SK-N-SH treated with all-trans-retinoic acid at 6 μM for 48 hours (cell line): ENCODE measurements at regions not wholly inside any gene's neighbourhood (a gene's known extent, or its start where the extent isn't known, plus 50 kb on each side); places are given as distances from the start of the nearest gene placed in this dataset.

Experiments used
- ATAC-seq: fragments of 200-7000 bp; cut with Tn5 transposase; 3 replicates; pipeline ENCODE4 v1.9.1; 2020; ENCODE audit warnings: mild to moderate bottlenecking, moderate library complexity
- ARNTL ChIP-seq: fragments of 450-650 bp; formaldehyde crosslinking; IDR thresholded peaks from 2 replicates; pipeline ENCODE4 v1.5.0; 2020; ENCODE audit warnings: low read depth, mild to moderate bottlenecking, moderate library complexity, borderline replicate concordance
- BACH2 ChIP-seq: fragments of 250-450 bp; sonication (Bioruptor Pico); IDR thresholded peaks from 2 replicates; pipeline ENCODE4 v1.9.0; 2021; ENCODE audit warnings: mild to moderate bottlenecking, borderline replicate concordance
- CREB5 ChIP-seq: fragments of 250-450 bp; sonication (Bioruptor Pico); IDR thresholded peaks from 2 replicates; pipeline ENCODE4 v1.5.1; 2020; ENCODE audit warnings: low read depth, mild to moderate bottlenecking, moderate library complexity
- CSDC2 ChIP-seq: fragments of 250-450 bp; sonication (Bioruptor Pico); IDR thresholded peaks from 2 replicates; pipeline ENCODE4 v1.5.0; 2020; ENCODE audit warnings: mild to moderate bottlenecking, moderate library complexity
- CSRNP3 ChIP-seq: fragments of 250-450 bp; sonication (Bioruptor Pico); IDR thresholded peaks from 2 replicates; pipeline ENCODE4 v1.5.1; 2021; ENCODE audit warnings: mild to moderate bottlenecking, moderate library complexity
- GLIS3 ChIP-seq: fragments of 250-450 bp; sonication (Bioruptor Pico); IDR thresholded peaks from 2 replicates; pipeline ENCODE4 v1.5.0; 2020; ENCODE audit warnings: mild to moderate bottlenecking, moderate library complexity
- ISL1 ChIP-seq: fragments of 250-450 bp; sonication (Bioruptor Pico); IDR thresholded peaks from 2 replicates; pipeline ENCODE4 v2.1.2; 2022; ENCODE audit warnings: mild to moderate bottlenecking, moderate library complexity
- OSR1 ChIP-seq: fragments of 250-450 bp; sonication (Bioruptor Pico); IDR thresholded peaks from 2 replicates; pipeline ENCODE4 v1.8.0; 2022; ENCODE audit warnings: moderate library complexity, mild to moderate bottlenecking, inconsistent platforms
- PATZ1 ChIP-seq: fragments of 250-450 bp; sonication (Bioruptor Pico); IDR thresholded peaks from 2 replicates; pipeline ENCODE4 v1.8.0; 2020; ENCODE audit warnings: mild to moderate bottlenecking, moderate library complexity, borderline replicate concordance
- POU6F1 ChIP-seq: fragments of 250-450 bp; sonication (Bioruptor Pico); IDR thresholded peaks from 2 replicates; pipeline ENCODE4 v1.8.0; 2021; ENCODE audit warnings: low read depth, mild to moderate bottlenecking, moderate library complexity, borderline replicate concordance
- PPARA ChIP-seq: fragments of 250-450 bp; sonication (Bioruptor Pico); IDR thresholded peaks from 2 replicates; pipeline ENCODE4 v1.5.0; 2020; ENCODE audit warnings: mild to moderate bottlenecking, borderline replicate concordance
- RARB ChIP-seq: fragments of 250-450 bp; sonication (Bioruptor Pico); IDR thresholded peaks from 2 replicates; pipeline ENCODE4 v1.8.0; 2021; ENCODE audit warnings: mild to moderate bottlenecking, moderate library complexity
- SNAI2 ChIP-seq: fragments of 250-450 bp; sonication (Bioruptor Pico); IDR thresholded peaks from 2 replicates; pipeline ENCODE4 v1.5.0; 2020; ENCODE audit warnings: mild to moderate bottlenecking, moderate library complexity
- TCF4 ChIP-seq: fragments of 250-450 bp; sonication (Bioruptor Pico); IDR thresholded peaks from 2 replicates; pipeline ENCODE4 v1.8.0; 2021; ENCODE audit warnings: mild to moderate bottlenecking, moderate library complexity, borderline replicate concordance
- TSHZ2 ChIP-seq: fragments of 250-450 bp; sonication (Bioruptor Pico); IDR thresholded peaks from 2 replicates; pipeline ENCODE4 v1.5.0; 2020; ENCODE audit warnings: mild to moderate bottlenecking, moderate library complexity
- ZC3H10 ChIP-seq: fragments of 250-450 bp; sonication (Bioruptor Pico); IDR thresholded peaks from 2 replicates; pipeline ENCODE4 v1.5.1; 2021; ENCODE audit warnings: mild to moderate bottlenecking, moderate library complexity
- ZFP3 ChIP-seq: fragments of 250-450 bp; sonication (Bioruptor Pico); IDR thresholded peaks from 2 replicates; pipeline ENCODE4 v1.5.0; 2020; ENCODE audit warnings: mild to moderate bottlenecking, moderate library complexity
- ZFP30 ChIP-seq: fragments of 450-650 bp; formaldehyde crosslinking; IDR thresholded peaks from 2 replicates; pipeline ENCODE4 v1.5.0; 2022; ENCODE audit warnings: mild to moderate bottlenecking, moderate library complexity
- ZNF565 ChIP-seq: fragments of 450-650 bp; formaldehyde crosslinking; conservative IDR thresholded peaks from 2 replicates; pipeline ENCODE4 v1.5.0; 2020; ENCODE audit warnings: low read depth, mild to moderate bottlenecking, moderate library complexity
- ZNF70 ChIP-seq: fragments of 450-650 bp; formaldehyde crosslinking; IDR thresholded peaks from 2 replicates; pipeline ENCODE4 v1.5.0; 2020; ENCODE audit warnings: mild to moderate bottlenecking, moderate library complexity
- ZNF8 ChIP-seq: fragments of 450-650 bp; formaldehyde crosslinking; IDR thresholded peaks from 2 replicates; pipeline ENCODE4 v1.5.0; 2020; ENCODE audit warnings: mild to moderate bottlenecking, moderate library complexity

GRCh38 chr7:114790521-114790920 is 131.4 kb upstream of the MDFIC start:
- TF ChIP-seq CREB5 (CRISPR knock-in tag) = no peak
- no peak for TF ChIP-seq BACH2 (CRISPR knock-in tag)
- no peak for TF ChIP-seq RARB
- TF ChIP-seq ZNF8 (CRISPR knock-in tag) = no peak
- TF ChIP-seq OSR1 = no peak
- no peak for TF ChIP-seq ISL1 (CRISPR knock-in tag)
- TF ChIP-seq CSRNP3 (CRISPR knock-in tag) = no peak
- TF ChIP-seq ZFP3 (CRISPR knock-in tag) = no peak
- no peak for TF ChIP-seq TCF4 (CRISPR knock-in tag)
- no peak for TF ChIP-seq ZC3H10 (CRISPR knock-in tag)
- TF ChIP-seq PATZ1 (CRISPR knock-in tag) = no peak
- no peak for TF ChIP-seq ARNTL (CRISPR knock-in tag)
- no peak for ATAC-seq

- TF ChIP-seq POU6F1 (CRISPR knock-in tag) = no peak
- TF ChIP-seq ZC3H10 (CRISPR knock-in tag) = no peak
- TF ChIP-seq ZFP30 (CRISPR knock-in tag) = no peak
- no peak for TF ChIP-seq PPARA (CRISPR knock-in tag)
- no peak for TF ChIP-seq OSR1
- no peak for TF ChIP-seq GLIS3 (CRISPR knock-in tag)
- TF ChIP-seq TCF4 (CRISPR knock-in tag) = no peak
- no peak for TF ChIP-seq ZFP3 (CRISPR knock-in tag)
- TF ChIP-seq CREB5 (CRISPR knock-in tag) = no peak
- TF ChIP-seq ZNF8 (CRISPR knock-in tag) = no peak
- TF ChIP-seq CSDC2 (CRISPR knock-in tag) = no peak
- no peak for TF ChIP-seq SNAI2 (CRISPR knock-in tag)
- TF ChIP-seq ZNF70 (CRISPR knock-in tag) = no peak
- TF ChIP-seq BACH2 (CRISPR knock-in tag) = no peak
- ATAC-seq = no peak
Observed at GRCh38 chr7:114791771-114792170, 130.1 kb upstream of the MDFIC start.

GRCh38 chr7:114793155-114793845 is 128.6 kb upstream of the MDFIC start:
- ATAC-seq = no peak
- no peak for TF ChIP-seq PPARA (CRISPR knock-in tag)
- no peak for TF ChIP-seq CREB5 (CRISPR knock-in tag)
- no peak for TF ChIP-seq ZFP30 (CRISPR knock-in tag)
- TF ChIP-seq ZNF565 (CRISPR knock-in tag) = no peak
- TF ChIP-seq TSHZ2 (CRISPR knock-in tag) = no peak
- TF ChIP-seq ISL1 (CRISPR knock-in tag) = no peak
- no peak for TF ChIP-seq POU6F1 (CRISPR knock-in tag)
- TF ChIP-seq PATZ1 (CRISPR knock-in tag) = no peak
